GM12878 (cell line): ENCODE measurements at regions not wholly inside any gene's neighbourhood (a gene's known extent, or its start where the extent isn't known, plus 50 kb on each side); places are given as distances from the start of the nearest gene placed in this dataset.
"Not testable (repeated sequence)": the region's sequence is repeated elsewhere in the genome, so short reads cannot be mapped to it uniquely, and the experiment has no call there.

Experiments used
- ATAC-seq: fragments of 200-7000 bp; cut with Tn5 transposase; 3 replicates; pipeline ENCODE4 v1.9.1; 2020; ENCODE audit warnings: mild to moderate bottlenecking, moderate library complexity
- BruUV-seq: library from RNA; stranded (reverse); fragments of 400-500 nt; replicated peaks from 2 replicates; lab custom pipeline; 2021; lab: Mats Ljungman, UMichigan
- CTCF ChIA-PET: fragments of 300-600 bp; sonication (Branson Sonifier 250); formaldehyde crosslinking; extraction: SDS; loops from one replicate; lab custom pipeline; 2021; ENCODE audit warnings: inconsistent platforms; lab: Yijun Ruan, JAX
- POLR2A ChIA-PET: fragments of 350-600 bp; formaldehyde crosslinking; extraction: SDS; loops from one replicate; lab custom pipeline; 2021; ENCODE audit warnings: inconsistent platforms; lab: Charles Lee
- RAD21 ChIA-PET: fragments of 300-600 bp; sonication (Branson Sonifier 250); formaldehyde crosslinking; loops from one replicate; lab custom pipeline; 2023; ENCODE audit warnings: antibody characterized with exemption; ENCODE audit not compliant: unreplicated experiment; lab: Charles Lee
- SMC1A ChIA-PET: fragments of 300-600 bp; sonication (Branson Sonifier 250); formaldehyde crosslinking; loops from one replicate; lab custom pipeline; 2023; ENCODE audit not compliant: unreplicated experiment, uncharacterized antibody; lab: Charles Lee
- DNase-seq: peaks from one replicate; pipeline ENCODE4 v3.0.0-alpha.2; 2011; ENCODE audit warnings: low read depth, low spot score
- FAIRE-seq: peaks from 3 replicates; lab custom pipeline; 2011; peaks lifted over from hg19 to GRCh38; lab: Jason Lieb, UNC
- H2AFZ ChIP-seq: 2 replicates; pipeline ENCODE4 v1.6.0; 2011; ENCODE audit warnings: low read depth, low read length, control low read depth; ENCODE audit not compliant: control insufficient read depth
- H3K27ac ChIP-seq: 2 replicates; pipeline ENCODE4 v1.5.1; 2011; ENCODE audit warnings: control low read depth; ENCODE audit not compliant: control insufficient read depth, insufficient read depth
- H3K27me3 ChIP-seq, 2 experiments: replicated peaks in 1 of 2; 2 replicates each; pipeline versions ENCODE4 v1.6.0 to v1.6.1; 2011; ENCODE audit warnings: low read length in 1 of 2; ENCODE audit not compliant: control insufficient read depth in 2 of 2, insufficient read depth in 2 of 2
- H3K36me3 ChIP-seq, 2 experiments: 2 replicates each; pipeline ENCODE4 v1.5.1; 2011; ENCODE audit warnings: low read length in 1 of 2; ENCODE audit not compliant: control insufficient read depth in 2 of 2, insufficient read depth in 2 of 2
- H3K4me1 ChIP-seq: 2 replicates; pipeline ENCODE4 v1.6.1; 2011; ENCODE audit warnings: mild to moderate bottlenecking, low read length, moderate library complexity, mixed read lengths; ENCODE audit not compliant: control insufficient read depth, insufficient read depth
- H3K4me2 ChIP-seq: 2 replicates; pipeline ENCODE4 v1.6.0; 2011; ENCODE audit warnings: control low read depth; ENCODE audit not compliant: control insufficient read depth, insufficient read depth
- H3K4me3 ChIP-seq: fragments of 200-600 bp; sonication (generic); 2 replicates; pipeline ENCODE4 v1.5.1; 2016
- H3K79me2 ChIP-seq: 2 replicates; pipeline ENCODE4 v1.6.0; 2011; ENCODE audit warnings: low read length; ENCODE audit not compliant: control insufficient read depth, insufficient read depth
- H3K9ac ChIP-seq: 2 replicates; pipeline ENCODE4 v1.8.0; 2011; ENCODE audit warnings: low read length, control low read depth, mixed read lengths; ENCODE audit not compliant: control insufficient read depth, insufficient read depth
- H3K9me3 ChIP-seq: replicated peaks from 3 replicates; pipeline ENCODE4 v1.5.1; 2011; ENCODE audit warnings: mild to moderate bottlenecking, low read length; ENCODE audit not compliant: control insufficient read depth, insufficient read depth
- H4K20me1 ChIP-seq: 2 replicates; pipeline ENCODE4 v1.6.0; 2011; ENCODE audit not compliant: control insufficient read depth, insufficient read depth
- SPI1 ChIP-seq: IDR thresholded peaks from 2 replicates; pipeline ENCODE4 v1.6.1; 2011; ENCODE audit warnings: low read depth, mild to moderate bottlenecking, low read length, moderate library complexity, borderline replicate concordance; ENCODE audit not compliant: insufficient read depth
- ZBTB11 ChIP-seq: fragments of 450-650 bp; formaldehyde crosslinking; IDR thresholded peaks from 2 replicates; pipeline ENCODE4 v1.5.0; 2022; ENCODE audit warnings: mild to moderate bottlenecking, missing genetic modification characterization
- WGBS: methylation state at CpG from one replicate; pipeline ENCODE4 v1.1.6; 2016; ENCODE audit warnings: low lambda C conversion rate; ENCODE audit not compliant: insufficient replicate concordance, insufficient coverage; ENCODE audit errors: missing lambda C conversion rate; 5-methylcytosine and 5-hydroxymethylcytosine counted together
- in situ Hi-C: fragments of 300-500 bp; cut with MboI; formaldehyde crosslinking; loops from 9 replicates; pipeline ENCODE4 v1.14.3; 2018; ENCODE audit warnings: mixed read lengths
- intact Hi-C: fragments of 100-400 bp; cut with micrococcal nuclease; formaldehyde crosslinking; loops from one replicate; pipeline ENCODE4 v1.14.2; 2022; ENCODE audit not compliant: unreplicated experiment

- FAIRE-seq (no peak), ATAC-seq (no peak), DNase-seq (no peak)
- no peak overlapping the region for H2AFZ ChIP-seq
- TF ChIP-seq SPI1 (no peak), ZBTB11 (CRISPR knock-in tag) (no peak)
- CTCF ChIA-PET, result interaction anchor here (0.6 kb wide), 1 partner anchor 221 kb away, joined by 3 read pairs; no protein-coding TSS in a partner anchor
- intact Hi-C loops, result no loop called here
- in situ Hi-C loops, result no loop called here
- RAD21 ChIA-PET, result no interaction called here
- H3K4me1 ChIP-seq, result no peaks in the 10 kb centered on the region
- SMC1A ChIA-PET, result no interaction called here
- H3K36me3 ChIP-seq, result no peaks in the 10 kb centered on the region
- H3K27ac ChIP-seq, result no peak overlapping the region
- POLR2A ChIA-PET, result interaction anchor here (0.7 kb wide), 1 partner anchor 354 kb away, joined by 3 read pairs; no protein-coding TSS in a partner anchor
- no peaks in the 10 kb centered on the region for H3K79me2 ChIP-seq
- BruUV-seq, result no TSS peak
- H3K9me3 ChIP-seq, result no peaks in the 10 kb centered on the region
- H3K4me2 ChIP-seq, result no peak overlapping the region
- H3K4me3 ChIP-seq, result no peak overlapping the region
- H3K9ac ChIP-seq, result no peak overlapping the region
- no peaks in the 10 kb centered on the region for H4K20me1 ChIP-seq
- H3K27me3 ChIP-seq, result no peaks in the 10 kb centered on the region
Observed at GRCh38 chr5:44085083-44085482, 304.1 kb downstream of the FGF10 start.

GRCh38 chr5:44074547-44074946, 314.7 kb downstream of the FGF10 start:
- POLR2A ChIA-PET, ATAC-seq, H3K79me2 ChIP-seq, H4K20me1 ChIP-seq, H3K27ac ChIP-seq, H3K9ac ChIP-seq, H3K9me3 ChIP-seq, FAIRE-seq, H3K4me3 ChIP-seq, H3K27me3 ChIP-seq, in situ Hi-C loops, CTCF ChIA-PET, BruUV-seq, H3K4me1 ChIP-seq, DNase-seq, H3K4me2 ChIP-seq, RAD21 ChIA-PET, H3K36me3 ChIP-seq, intact Hi-C loops, SMC1A ChIA-PET, H2AFZ ChIP-seq: not testable (repeated sequence)
- WGBS, result 71% methylated on average over 19 of the region's 21 CpGs
